Ecto neural progenitor cell (in vitro differentiated cells): ENCODE measurements at regions not wholly inside any gene's neighbourhood (a gene's known extent, or its start where the extent isn't known, plus 50 kb on each side); places are given as distances from the start of the nearest gene placed in this dataset.

Experiments
- DNase-seq: peaks from one replicate; pipeline ENCODE4 v3.0.0-alpha.2; 2018; ENCODE audit warnings: low spot score

DNA sequence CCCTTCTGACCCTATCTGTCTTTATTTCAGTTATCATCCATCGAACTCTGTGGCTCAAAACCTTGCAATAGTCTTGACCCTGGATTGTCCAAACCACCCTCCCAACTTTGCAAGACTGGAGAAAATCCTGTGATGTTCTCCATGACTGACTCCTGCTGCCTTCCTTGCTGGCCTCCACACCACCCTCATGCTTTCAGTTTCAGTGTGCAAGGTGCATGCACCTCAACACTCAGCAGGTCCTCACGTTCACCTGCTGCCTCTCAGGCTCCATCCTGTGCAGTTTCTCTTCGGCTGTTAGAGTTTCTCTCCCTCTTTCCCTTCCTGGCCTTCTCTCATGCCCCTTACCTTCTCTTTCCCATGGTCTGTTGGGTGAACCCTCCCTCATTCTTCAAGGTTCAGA lies 59.4 kb upstream of the ASIC2 start:
- DNase-seq: no peak

DNA sequence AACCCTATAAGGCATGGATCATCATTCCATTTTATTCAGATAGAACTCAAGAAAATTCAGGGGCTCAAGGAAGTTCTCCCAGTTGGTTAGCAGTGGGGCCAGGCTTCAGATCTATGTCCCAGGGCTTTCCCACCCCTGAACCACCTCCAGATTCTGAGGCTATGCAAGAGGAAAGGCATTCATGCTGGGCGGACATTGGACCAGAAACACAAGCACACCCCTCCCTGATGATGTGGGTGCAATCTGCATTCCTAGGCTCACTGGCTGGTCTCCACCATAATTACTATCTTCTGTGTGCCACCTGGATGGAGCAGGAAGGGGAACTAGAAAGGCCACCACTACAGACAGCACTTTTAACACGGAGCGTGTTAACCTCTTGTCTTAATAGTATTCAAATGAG lies 63.2 kb upstream of the ASIC2 start:
- DNase-seq: no peak

- DNase-seq: no peak
Measured at GRCh38 chr17:33363475-33363874, 70.4 kb upstream of the ASIC2 start.

GRCh38 chr17:33366960-33367359 lies 73.9 kb upstream of the ASIC2 start:
- DNase-seq: no peak

DNA sequence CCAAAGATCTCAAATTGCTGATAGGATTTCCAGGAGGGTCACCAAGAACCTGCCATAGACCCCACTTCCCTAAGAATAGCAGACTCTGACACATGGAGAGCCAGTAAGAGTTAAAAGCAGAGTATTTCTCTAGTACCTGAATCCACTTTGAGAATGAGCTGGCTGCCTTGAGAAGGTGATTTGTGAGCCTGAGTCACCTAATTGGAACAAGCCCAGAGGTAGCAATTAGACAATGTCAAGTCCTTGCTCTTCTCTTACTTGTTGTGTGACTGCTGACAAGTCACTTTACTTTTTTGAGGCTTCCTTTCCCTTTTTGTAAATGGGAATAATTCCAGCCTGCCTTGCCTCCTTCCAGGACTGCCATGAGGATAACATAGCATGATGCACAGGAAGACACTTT lies 76.1 kb upstream of the ASIC2 start:
- DNase-seq: no peak

- no peak for DNase-seq
Measured at GRCh38 chr17:33369876-33370275, 76.8 kb upstream of the ASIC2 start.

DNA sequence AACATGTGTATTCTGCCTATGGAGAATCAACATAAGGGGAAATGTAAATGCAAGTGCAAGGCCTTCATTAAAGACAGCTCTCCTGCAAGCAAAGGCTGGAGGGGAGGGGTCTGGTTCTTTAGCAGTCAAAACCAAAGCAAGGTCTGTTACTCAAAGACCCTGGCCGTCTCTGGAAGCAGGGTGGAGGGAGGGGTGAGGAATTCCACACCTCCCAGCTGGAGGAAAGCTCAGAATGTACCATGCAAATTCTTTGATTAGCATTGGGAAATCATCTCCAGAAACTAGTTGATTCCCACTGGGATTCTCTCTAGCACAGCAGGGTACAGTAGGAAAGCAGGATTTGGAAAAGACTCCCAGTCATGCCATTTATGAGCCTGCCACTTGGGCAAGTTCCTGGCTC lies 77.3 kb upstream of the ASIC2 start:
- DNase-seq: no peak

GRCh38 chr17:33371377-33371776 lies 78.3 kb upstream of the ASIC2 start:
- no peak for DNase-seq

DNA sequence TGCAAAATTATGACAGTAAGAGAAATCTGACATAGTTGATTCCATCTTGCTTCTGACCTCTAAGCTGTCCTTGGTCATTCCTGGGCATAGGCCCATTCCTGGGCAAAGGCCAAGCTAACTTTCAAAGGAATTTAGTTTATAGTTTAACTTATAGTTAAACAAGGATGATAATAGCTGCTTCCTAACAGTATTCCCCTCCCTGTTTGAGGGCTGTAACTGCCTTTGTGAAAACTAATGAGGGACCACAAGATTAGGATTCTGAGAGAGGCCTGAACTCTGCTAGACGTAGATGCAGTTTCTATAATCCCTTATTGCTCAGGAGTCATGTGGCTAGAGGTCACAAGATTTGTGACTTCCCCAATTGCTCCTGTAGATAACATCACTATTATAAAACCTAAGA lies 80.2 kb upstream of the ASIC2 start:
- no peak for DNase-seq

GRCh38 chr17:33375103-33375502 lies 82.0 kb upstream of the ASIC2 start:
- no peak for DNase-seq

- DNase-seq: no peak
Measured at GRCh38 chr17:33375783-33376182, 82.7 kb upstream of the ASIC2 start.

- DNase-seq: no peak
Measured at GRCh38 chr17:33377837-33378595, 84.9 kb upstream of the ASIC2 start.

DNA sequence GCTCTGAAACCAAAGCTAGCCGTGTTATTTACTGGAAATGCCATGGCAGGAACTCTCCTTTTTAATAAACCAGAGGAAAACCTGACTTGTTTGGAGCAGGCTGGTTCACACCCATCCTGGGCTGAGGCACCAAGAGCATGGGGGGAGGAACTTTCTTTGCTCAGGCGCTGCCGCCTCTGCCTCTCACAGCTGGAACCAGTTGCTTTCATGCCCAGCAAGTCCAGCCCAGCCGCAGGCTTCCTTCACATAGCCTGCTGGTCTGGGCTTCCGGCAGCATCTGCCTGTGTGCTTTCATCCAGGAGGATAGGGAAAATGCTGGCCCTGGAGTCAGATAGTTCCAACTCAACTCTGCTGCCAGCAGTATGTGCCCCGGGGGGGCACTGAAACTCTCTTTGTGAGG lies 88.1 kb upstream of the ASIC2 start:
- DNase-seq: peak; percentile 67

GRCh38 chr17:33383488-33384023 lies 90.5 kb upstream of the ASIC2 start:
- DNase-seq: no peak

DNA sequence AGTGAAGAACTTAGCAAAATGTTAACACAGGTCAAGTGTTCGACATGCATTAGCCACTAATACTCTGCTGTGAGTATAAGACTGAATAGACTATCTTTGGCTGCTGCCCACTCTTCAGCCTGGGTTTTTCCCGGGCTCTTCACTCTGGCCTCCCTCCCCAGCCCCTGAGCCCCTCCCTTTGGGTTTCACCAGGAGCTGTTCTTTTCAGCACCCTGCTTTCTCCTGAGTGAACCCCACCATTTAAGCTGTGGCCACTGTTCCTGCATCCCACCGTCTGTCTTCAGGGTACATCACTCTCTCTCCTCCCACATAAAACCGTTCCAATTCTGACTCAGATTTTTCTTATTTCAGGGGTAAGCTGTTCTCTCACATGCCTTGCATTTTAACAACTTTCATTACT lies 92.0 kb upstream of the ASIC2 start:
- DNase-seq: no peak

GRCh38 chr17:33385713-33386112 lies 92.6 kb upstream of the ASIC2 start:
- DNase-seq: no peak

GRCh38 chr17:33387406-33387805 lies 94.3 kb upstream of the ASIC2 start:
- no peak for DNase-seq

DNA sequence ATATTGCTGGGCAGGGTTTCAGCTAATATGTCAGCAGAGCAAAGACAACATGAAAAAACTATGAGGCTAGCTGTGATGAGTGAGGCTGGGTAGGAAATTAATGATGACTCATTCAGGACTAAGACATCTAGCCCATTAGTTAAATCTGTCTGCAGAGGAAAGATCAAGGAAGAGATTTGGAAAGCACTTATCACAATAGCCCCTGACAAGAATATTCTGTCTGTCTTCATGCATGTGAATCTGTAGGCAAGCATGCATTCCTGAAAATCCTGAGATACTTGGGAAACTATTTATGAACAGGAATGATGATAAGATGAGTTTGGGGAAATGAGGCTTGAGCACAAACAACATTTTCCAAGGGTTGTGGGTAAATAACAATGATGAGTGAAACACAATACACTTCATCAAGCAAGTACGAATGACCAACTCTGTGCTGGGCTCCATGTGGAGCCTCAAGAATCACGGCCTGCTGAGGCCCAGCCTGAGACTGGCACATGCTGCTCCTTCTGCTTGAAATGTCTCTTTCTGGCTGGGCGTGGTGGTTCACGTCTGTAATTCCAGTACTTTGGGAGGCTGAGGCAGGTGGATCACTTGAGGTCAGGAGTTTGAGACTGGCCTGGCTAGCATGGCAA lies 96.5 kb upstream of the ASIC2 start:
- no peak for DNase-seq

- DNase-seq: no peak
Measured at GRCh38 chr17:33390479-33391176, 97.5 kb upstream of the ASIC2 start.

DNA sequence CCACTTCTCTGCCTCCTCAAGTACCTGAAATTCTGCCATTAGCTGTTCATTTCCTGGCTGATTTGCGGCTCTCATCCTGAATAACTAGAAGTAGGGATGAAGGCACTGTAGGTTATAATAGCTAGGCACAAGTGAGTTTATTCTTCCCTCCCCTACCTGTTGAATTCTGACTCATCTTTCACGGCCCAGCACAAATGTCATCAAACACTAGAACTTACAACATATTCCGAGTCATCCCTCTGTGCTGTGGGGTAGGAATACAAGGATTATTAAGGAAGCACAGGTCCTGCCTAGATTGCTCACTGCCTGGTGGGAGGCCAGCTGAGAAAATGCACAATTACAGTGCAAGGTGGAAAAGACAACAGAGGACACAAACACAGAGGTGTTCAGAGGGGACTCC lies 103.7 kb upstream of the ASIC2 start:
- no peak for DNase-seq

DNA sequence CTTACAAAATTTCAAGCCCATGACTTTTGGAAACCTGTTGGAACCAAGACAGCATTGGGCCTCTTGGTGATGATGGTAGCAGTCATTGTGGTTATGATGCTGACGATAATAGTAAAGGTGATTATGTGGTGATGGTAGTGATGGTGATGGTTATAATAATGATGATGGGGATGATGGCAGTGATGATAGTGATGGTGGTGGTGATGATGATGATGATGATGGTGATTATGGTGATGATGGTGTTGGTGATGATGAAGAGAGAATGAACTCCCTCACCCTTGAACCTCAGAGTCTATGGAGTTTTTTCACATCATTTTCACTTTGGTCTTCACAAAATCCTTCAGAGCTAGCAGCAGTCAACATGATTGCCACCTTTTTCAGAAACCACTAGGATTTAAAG lies 105.3 kb upstream of the ASIC2 start:
- DNase-seq: no peak

DNA sequence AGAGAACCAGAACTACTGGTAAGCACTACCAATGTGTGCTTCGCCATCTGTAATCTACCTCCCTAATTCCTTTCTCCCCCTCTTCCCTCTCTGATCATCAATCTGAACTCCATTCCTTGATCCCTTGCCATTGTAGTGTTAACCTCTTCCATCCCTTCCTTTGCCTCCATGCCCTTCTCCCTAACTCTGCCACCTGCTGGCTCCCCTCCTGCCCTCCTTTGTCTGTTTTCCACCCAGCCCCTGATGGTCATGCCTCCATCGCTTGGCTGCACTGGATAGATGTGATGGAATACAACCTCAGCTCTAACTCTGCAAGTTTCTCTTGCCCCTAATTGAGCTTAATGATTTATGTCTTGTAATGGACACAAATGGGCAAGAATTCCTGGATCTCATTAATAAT lies 108.2 kb upstream of the ASIC2 start:
- no peak for DNase-seq

GRCh38 chr17:33403194-33403593 lies 110.1 kb upstream of the ASIC2 start:
- no peak for DNase-seq
